ENCODE measurements at regions not wholly inside any gene's neighbourhood (a gene's known extent, or its start where the extent isn't known, plus 50 kb on each side); places are given as distances from the start of the nearest gene placed in this dataset.
"Not testable (repeated sequence)": the region's sequence is repeated elsewhere in the genome, so short reads cannot be mapped to it uniquely, and the experiment has no call there.

DNA sequence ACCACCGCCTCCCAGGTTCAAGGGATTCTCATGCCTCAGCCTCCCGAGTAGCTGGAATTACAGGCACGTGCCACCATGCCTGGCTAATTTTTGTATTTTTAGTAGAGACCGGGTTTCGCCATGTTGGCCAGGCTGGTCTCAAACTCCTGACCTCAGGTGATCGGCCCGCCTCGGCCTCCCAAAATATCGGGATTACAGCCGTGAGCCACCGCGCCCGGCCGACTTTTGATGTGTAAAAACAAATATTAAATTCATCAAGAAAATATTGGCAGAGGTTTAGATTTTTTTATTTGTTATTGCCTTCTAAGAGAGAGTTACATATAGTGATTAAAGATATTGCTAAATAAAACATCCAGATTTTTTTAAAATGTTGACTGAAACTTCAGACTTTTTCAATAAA lies 390.8 kb upstream of the SLC10A2 start:
- TF ChIP-seq, protein P1, sequence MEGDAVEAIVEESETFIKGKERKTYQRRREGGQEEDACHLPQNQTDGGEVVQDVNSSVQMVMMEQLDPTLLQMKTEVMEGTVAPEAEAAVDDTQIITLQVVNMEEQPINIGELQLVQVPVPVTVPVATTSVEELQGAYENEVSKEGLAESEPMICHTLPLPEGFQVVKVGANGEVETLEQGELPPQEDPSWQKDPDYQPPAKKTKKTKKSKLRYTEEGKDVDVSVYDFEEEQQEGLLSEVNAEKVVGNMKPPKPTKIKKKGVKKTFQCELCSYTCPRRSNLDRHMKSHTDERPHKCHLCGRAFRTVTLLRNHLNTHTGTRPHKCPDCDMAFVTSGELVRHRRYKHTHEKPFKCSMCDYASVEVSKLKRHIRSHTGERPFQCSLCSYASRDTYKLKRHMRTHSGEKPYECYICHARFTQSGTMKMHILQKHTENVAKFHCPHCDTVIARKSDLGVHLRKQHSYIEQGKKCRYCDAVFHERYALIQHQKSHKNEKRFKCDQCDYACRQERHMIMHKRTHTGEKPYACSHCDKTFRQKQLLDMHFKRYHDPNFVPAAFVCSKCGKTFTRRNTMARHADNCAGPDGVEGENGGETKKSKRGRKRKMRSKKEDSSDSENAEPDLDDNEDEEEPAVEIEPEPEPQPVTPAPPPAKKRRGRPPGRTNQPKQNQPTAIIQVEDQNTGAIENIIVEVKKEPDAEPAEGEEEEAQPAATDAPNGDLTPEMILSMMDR (IDR thresholded peaks at IDR 0.05) = not testable (repeated sequence)
- TF ChIP-seq POLR2A (IDR thresholded peaks at IDR 0.05) = not testable (repeated sequence)
